ENCODE measurements at regions not wholly inside any gene's neighbourhood (a gene's known extent, or its start where the extent isn't known, plus 50 kb on each side); places are given as distances from the start of the nearest gene placed in this dataset.
A peak's percentile ranks its signal among the peaks of the same experiment; 100 is the strongest.

GRCh38 chr2:236511266-236511665 lies 58.4 kb upstream of the ACKR3 start:
- Histone ChIP-seq H3K36me3 (no peaks in the 10 kb centered on the region), H3K27ac (no peak overlapping the region), H3K4me1 (peaks cover 0 to 8% of the 10 kb centered on the region in 2 donors), H3K4me3 (no peak overlapping the region), H3K27me3 (no peaks in the 10 kb centered on the region), H3K9me3 (no peaks in the 10 kb centered on the region)
- intact Hi-C loops (cut with DNase I; ENCODE audit: low total_unique reads): no loop called here
- DNase-seq (ENCODE audit: low spot score in 2 of 2): no peak
- TF ChIP-seq POLR2AphosphoS5 (IDR thresholded peaks at IDR 0.05) (no peak), CTCF (IDR thresholded peaks at IDR 0.05) (no peak)

GRCh38 chr2:236512267-236512666 lies 57.4 kb upstream of the ACKR3 start:
- no peak overlapping the region for H3K27ac ChIP-seq
- no peaks in the 10 kb centered on the region for H3K27me3 ChIP-seq
- intact Hi-C loops (cut with DNase I; ENCODE audit: low total_unique reads): no loop called here
- TF ChIP-seq CTCF (IDR thresholded peaks at IDR 0.05) (no peak), POLR2AphosphoS5 (IDR thresholded peaks at IDR 0.05) (no peak), POLR2A (IDR thresholded peaks at IDR 0.05) (no peak)
- H3K9me3 ChIP-seq: no peaks in the 10 kb centered on the region
- no peaks in the 10 kb centered on the region for H3K4me1 ChIP-seq
- H3K36me3 ChIP-seq: no peaks in the 10 kb centered on the region
- no peak overlapping the region for H3K4me3 ChIP-seq
- no peak for DNase-seq (ENCODE audit: low spot score in 2 of 2)

- H3K9me3 ChIP-seq: no peaks in the 10 kb centered on the region
- no peaks in the 10 kb centered on the region for H3K36me3 ChIP-seq
- intact Hi-C loops (cut with DNase I; ENCODE audit: low total_unique reads): no loop called here
- H3K4me1 ChIP-seq: no peaks in the 10 kb centered on the region
- DNase-seq (ENCODE audit: low spot score in 2 of 2): peak in 1 of 2 donors; percentile 52
- TF ChIP-seq POLR2A (IDR thresholded peaks at IDR 0.05) (no peak), CTCF (IDR thresholded peaks at IDR 0.05) (peak; percentile 62 to 89 (median 82))
- H3K27me3 ChIP-seq: no peaks in the 10 kb centered on the region
- H3K4me3 ChIP-seq: no peak overlapping the region
- H3K27ac ChIP-seq: peak overlapping the region in 1 of 2 donors; percentile 23
These were observed 56.7 kb upstream of the ACKR3 start for GRCh38 chr2:236512902-236513435.

- DNase-seq (ENCODE audit: low spot score in 2 of 2): no peak
- no peak overlapping the region for H3K4me3 ChIP-seq
- no peak overlapping the region for H3K27ac ChIP-seq
- no peaks in the 10 kb centered on the region for H3K36me3 ChIP-seq
- no peak for TF ChIP-seq CTCF (IDR thresholded peaks at IDR 0.05)
- no peak for TF ChIP-seq POLR2AphosphoS5 (IDR thresholded peaks at IDR 0.05)
- TF ChIP-seq POLR2A (IDR thresholded peaks at IDR 0.05): no peak
- no peaks in the 10 kb centered on the region for H3K4me1 ChIP-seq
- no peaks in the 10 kb centered on the region for H3K27me3 ChIP-seq
- intact Hi-C loops (cut with DNase I; ENCODE audit: low total_unique reads): no loop called here
- H3K9me3 ChIP-seq: no peaks in the 10 kb centered on the region
These were observed 55.7 kb upstream of the ACKR3 start for GRCh38 chr2:236513956-236514355.

- Histone ChIP-seq H3K27me3 (no peaks in the 10 kb centered on the region), H3K4me3 (no peak overlapping the region), H3K36me3 (no peaks in the 10 kb centered on the region), H3K4me1 (no peaks in the 10 kb centered on the region), H3K9me3 (no peaks in the 10 kb centered on the region), H3K27ac (no peak overlapping the region)
- TF ChIP-seq POLR2AphosphoS5 (IDR thresholded peaks at IDR 0.05) (no peak), POLR2A (IDR thresholded peaks at IDR 0.05) (no peak), CTCF (IDR thresholded peaks at IDR 0.05) (no peak)
- intact Hi-C loops (cut with DNase I; ENCODE audit: low total_unique reads): no loop called here
- DNase-seq (ENCODE audit: low spot score in 2 of 2): no peak
These were observed 52.9 kb upstream of the ACKR3 start for GRCh38 chr2:236516708-236517107.

All from breast epithelium (tissue), 4 donors.